ENCODE measurements at regions not wholly inside any gene's neighbourhood (a gene's known extent, or its start where the extent isn't known, plus 50 kb on each side); places are given as distances from the start of the nearest gene placed in this dataset.

DNA sequence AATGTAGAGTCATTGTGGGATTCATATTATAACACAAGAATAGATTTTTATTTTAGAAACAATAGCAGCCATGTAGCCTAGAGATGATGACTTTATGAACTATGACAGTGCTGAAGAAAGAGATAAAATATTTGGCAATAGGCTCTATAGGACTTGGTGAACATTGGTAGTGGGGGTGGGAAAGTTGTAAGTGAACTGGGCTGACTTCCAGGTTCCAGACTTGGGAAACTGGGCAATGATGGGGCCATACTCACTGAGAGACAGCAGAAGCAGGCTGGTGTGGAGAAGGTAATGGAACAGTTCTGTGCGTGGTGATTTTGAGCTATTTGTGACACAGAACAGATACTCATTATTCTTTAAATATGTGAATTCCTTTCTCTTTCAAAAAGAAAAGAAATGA is 470.3 kb upstream of the HNRNPA3 start:
- no peak for TF ChIP-seq LEF1 (IDR thresholded peaks at IDR 0.05; ENCODE audit: borderline replicate concordance)
- no peak for TF ChIP-seq BHLHE40 (IDR thresholded peaks at IDR 0.05; ENCODE audit: borderline replicate concordance)
- TF ChIP-seq NFRKB (IDR thresholded peaks at IDR 0.05), result no peak
- no peak for TF ChIP-seq SP1 (IDR thresholded peaks at IDR 0.05)
- TF ChIP-seq SUZ12 (IDR thresholded peaks at IDR 0.05), result no peak
- TF ChIP-seq FOXA1 (IDR thresholded peaks at IDR 0.05), result no peak
- no peak for TF ChIP-seq FOXK2 (IDR thresholded peaks at IDR 0.05)
- TF ChIP-seq HDGF (IDR thresholded peaks at IDR 0.05; ENCODE audit: borderline replicate concordance), result no peak
- TF ChIP-seq, protein P1, sequence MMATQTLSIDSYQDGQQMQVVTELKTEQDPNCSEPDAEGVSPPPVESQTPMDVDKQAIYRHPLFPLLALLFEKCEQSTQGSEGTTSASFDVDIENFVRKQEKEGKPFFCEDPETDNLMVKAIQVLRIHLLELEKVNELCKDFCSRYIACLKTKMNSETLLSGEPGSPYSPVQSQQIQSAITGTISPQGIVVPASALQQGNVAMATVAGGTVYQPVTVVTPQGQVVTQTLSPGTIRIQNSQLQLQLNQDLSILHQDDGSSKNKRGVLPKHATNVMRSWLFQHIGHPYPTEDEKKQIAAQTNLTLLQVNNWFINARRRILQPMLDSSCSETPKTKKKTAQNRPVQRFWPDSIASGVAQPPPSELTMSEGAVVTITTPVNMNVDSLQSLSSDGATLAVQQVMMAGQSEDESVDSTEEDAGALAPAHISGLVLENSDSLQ (IDR thresholded peaks at IDR 0.05), result no peak
- TF ChIP-seq CTBP1 (IDR thresholded peaks at IDR 0.05; ENCODE audit: borderline replicate concordance), result no peak

All from HEK293T (cell line).